ENCODE measurements at regions not wholly inside any gene's neighbourhood (a gene's known extent, or its start where the extent isn't known, plus 50 kb on each side); places are given as distances from the start of the nearest gene placed in this dataset.

DNA sequence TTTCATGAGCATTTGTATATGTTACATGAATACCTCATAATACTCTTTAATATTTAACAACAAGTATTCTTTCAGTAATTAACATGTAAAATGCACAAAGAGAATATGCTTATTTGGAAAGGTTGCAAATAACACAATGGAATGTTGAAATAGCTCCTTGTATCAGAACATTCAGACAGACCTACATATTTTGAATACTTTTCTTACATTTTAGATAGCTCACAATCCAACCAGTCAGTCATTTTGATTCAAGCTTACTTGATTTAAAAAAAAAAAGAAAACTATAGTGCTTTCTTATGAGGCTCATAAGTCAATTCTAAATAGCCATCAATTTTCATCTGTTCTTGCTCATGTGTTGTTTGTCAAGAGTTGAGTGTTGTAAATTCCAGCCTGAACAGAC is 518.8 kb downstream of the ADGRL2 start:
- no peak overlapping the region for H2AFZ ChIP-seq (ENCODE audit: control insufficient read depth, low read depth, low read length)
- no peak for DNase-seq (ENCODE audit: low read depth, low spot score)
- H3K36me3 ChIP-seq (ENCODE audit: control insufficient read depth in 2 of 2, insufficient read depth in 2 of 2, low read length in 1 of 2), result no peaks in the 10 kb centered on the region
- FAIRE-seq, result no peak
- no peaks in the 10 kb centered on the region for H3K9me3 ChIP-seq (replicated peaks; ENCODE audit: control insufficient read depth, insufficient read depth, low read length)
- H3K27me3 ChIP-seq (replicated peaks in 1 of 2; ENCODE audit: control insufficient read depth in 2 of 2, insufficient read depth in 2 of 2, low read length in 1 of 2), result no peaks in the 10 kb centered on the region
- ATAC-seq, result no peak
- in situ Hi-C loops (cut with MboI), result no loop called here
- no peak overlapping the region for H3K27ac ChIP-seq (ENCODE audit: control insufficient read depth, insufficient read depth)
- TF ChIP-seq EZH2 (IDR thresholded peaks at IDR 0.05; ENCODE audit: borderline replicate concordance, control insufficient read depth, low read depth, low read length) (no peak), EP300 (IDR thresholded peaks at IDR 0.05; ENCODE audit: borderline replicate concordance in 1 of 2, control insufficient read depth in 1 of 2, low read depth in 2 of 2, low read length in 2 of 2) (no peak), IKZF1 (conservative IDR thresholded peaks at IDR 0.05) (no peak), MEF2A (IDR thresholded peaks at IDR 0.05; ENCODE audit: insufficient read depth, low read depth, low read length) (no peak), ZZZ3 (IDR thresholded peaks at IDR 0.05; ENCODE audit: control insufficient read depth, insufficient read length, low read depth) (no peak), ETV6 (conservative IDR thresholded peaks at IDR 0.05 in 1 of 2, IDR thresholded peaks at IDR 0.05 in 1 of 2; ENCODE audit: borderline replicate concordance in 1 of 2, low read depth in 1 of 2) (no peak), PAX5 (IDR thresholded peaks at IDR 0.05; ENCODE audit: borderline replicate concordance, low read depth, low read length) (no peak), CBX3 (IDR thresholded peaks at IDR 0.05; ENCODE audit: borderline replicate concordance, low read depth) (no peak), JUNB (IDR thresholded peaks at IDR 0.05) (no peak), ZBTB11 (CRISPR knock-in tag; IDR thresholded peaks at IDR 0.05) (no peak), ATF7 (IDR thresholded peaks at IDR 0.05; ENCODE audit: low read depth) (no peak)
- H4K20me1 ChIP-seq (ENCODE audit: control insufficient read depth, insufficient read depth), result no peaks in the 10 kb centered on the region
- H3K4me2 ChIP-seq (ENCODE audit: control insufficient read depth, insufficient read depth), result no peak overlapping the region
- H3K9ac ChIP-seq (ENCODE audit: control insufficient read depth, insufficient read depth, low read length), result no peak overlapping the region
- ChIA-PET SMC1A (ENCODE audit: uncharacterized antibody, unreplicated experiment) (interaction anchor here (1.5 kb wide), 1 partner anchor 78 kb away, joined by 3 read pairs; no protein-coding TSS in a partner anchor), RAD21 (ENCODE audit: unreplicated experiment) (no interaction called here), CTCF (interaction anchor here (1.4 kb wide), 1 partner anchor 60 kb away, joined by 3 read pairs; no protein-coding TSS in a partner anchor), POLR2A (no interaction called here)
- H3K79me2 ChIP-seq (ENCODE audit: control insufficient read depth, insufficient read depth, low read length), result no peaks in the 10 kb centered on the region
- no peak overlapping the region for H3K4me3 ChIP-seq
- BruUV-seq (replicated peaks), result no TSS peak
- no peaks in the 10 kb centered on the region for H3K4me1 ChIP-seq (ENCODE audit: control insufficient read depth, insufficient read depth, low read length)
- intact Hi-C loops (cut with micrococcal nuclease; ENCODE audit: unreplicated experiment), result no loop called here
